ENCODE measurements at regions not wholly inside any gene's neighbourhood (a gene's known extent, or its start where the extent isn't known, plus 50 kb on each side); places are given as distances from the start of the nearest gene placed in this dataset.

GRCh38 chr12:61514016-61514415 is 746.2 kb upstream of the USP15 start:
- H4K20me1 ChIP-seq (ENCODE audit: insufficient read depth): no peaks in the 10 kb centered on the region
- H3K4me3 ChIP-seq: no peak overlapping the region
- no peaks in the 10 kb centered on the region for H3K36me3 ChIP-seq (ENCODE audit: low read depth)
- TF ChIP-seq EZH2phosphoT487 (IDR thresholded peaks at IDR 0.05; ENCODE audit: insufficient read depth, low read depth) (no peak), EZH2 (IDR thresholded peaks at IDR 0.05; ENCODE audit: insufficient read depth, poor library complexity, severe bottlenecking) (no peak)
- H3F3A ChIP-seq (ENCODE audit: insufficient read depth): no peaks in the 10 kb centered on the region
- H3K79me2 ChIP-seq (ENCODE audit: insufficient read depth): no peaks in the 10 kb centered on the region
- DNase-seq: no peak
- H3K9ac ChIP-seq: no peak overlapping the region
- H3K9me3 ChIP-seq (ENCODE audit: low read depth): no peaks in the 10 kb centered on the region
- H3K4me2 ChIP-seq (ENCODE audit: unreplicated experiment): no peak overlapping the region
- H2AFZ ChIP-seq: no peak overlapping the region
- in situ Hi-C loops (cut with MboI): no loop called here
- no peaks in the 10 kb centered on the region for H3K27me3 ChIP-seq (replicated peaks; ENCODE audit: insufficient read depth)
- no peaks in the 10 kb centered on the region for H3K4me1 ChIP-seq (ENCODE audit: insufficient read depth)
- 13 to 14% methylated on average over 8 of the region's 8 CpGs for WGBS, 2 experiments (ENCODE audit: low coverage in 1 of 2, low lambda C conversion rate in 2 of 2, missing lambda C conversion rate in 2 of 2)
- H3K27ac ChIP-seq: no peak overlapping the region
- no peaks in the 10 kb centered on the region for H3K9me2 ChIP-seq (ENCODE audit: insufficient read depth)

GRCh38 chr12:61521258-61521657 is 738.9 kb upstream of the USP15 start:
- TF ChIP-seq EZH2phosphoT487 (IDR thresholded peaks at IDR 0.05; ENCODE audit: insufficient read depth, low read depth): no peak
- no peak for TF ChIP-seq EZH2 (IDR thresholded peaks at IDR 0.05; ENCODE audit: insufficient read depth, poor library complexity, severe bottlenecking)
- Histone ChIP-seq H3K27me3 (replicated peaks; ENCODE audit: insufficient read depth) (no peaks in the 10 kb centered on the region), H4K20me1 (ENCODE audit: insufficient read depth) (no peaks in the 10 kb centered on the region), H3K79me2 (ENCODE audit: insufficient read depth) (no peaks in the 10 kb centered on the region), H3K36me3 (ENCODE audit: low read depth) (no peaks in the 10 kb centered on the region), H2AFZ (no peak overlapping the region), H3K4me3 (no peak overlapping the region), H3K9ac (no peak overlapping the region), H3F3A (ENCODE audit: insufficient read depth) (no peaks in the 10 kb centered on the region), H3K9me2 (ENCODE audit: insufficient read depth) (no peaks in the 10 kb centered on the region), H3K4me1 (ENCODE audit: insufficient read depth) (no peaks in the 10 kb centered on the region), H3K9me3 (ENCODE audit: low read depth) (no peaks in the 10 kb centered on the region), H3K27ac (no peak overlapping the region), H3K4me2 (ENCODE audit: unreplicated experiment) (no peak overlapping the region)
- no peak for DNase-seq
- 0 to 10% methylated on average over 1 of the region's 1 CpG for WGBS, 2 experiments (ENCODE audit: low coverage in 1 of 2, low lambda C conversion rate in 2 of 2, missing lambda C conversion rate in 2 of 2)
- in situ Hi-C loops (cut with MboI): no loop called here

- H3K4me2 ChIP-seq (ENCODE audit: unreplicated experiment): no peak overlapping the region
- no peak overlapping the region for H3K4me3 ChIP-seq
- H3K27ac ChIP-seq: no peak overlapping the region
- H3K27me3 ChIP-seq (replicated peaks; ENCODE audit: insufficient read depth): no peaks in the 10 kb centered on the region
- no peaks in the 10 kb centered on the region for H3K4me1 ChIP-seq (ENCODE audit: insufficient read depth)
- H3K79me2 ChIP-seq (ENCODE audit: insufficient read depth): no peaks in the 10 kb centered on the region
- no peaks in the 10 kb centered on the region for H3K9me3 ChIP-seq (ENCODE audit: low read depth)
- no peaks in the 10 kb centered on the region for H3K9me2 ChIP-seq (ENCODE audit: insufficient read depth)
- no peaks in the 10 kb centered on the region for H3K36me3 ChIP-seq (ENCODE audit: low read depth)
- H3K9ac ChIP-seq: no peak overlapping the region
- DNase-seq: no peak
- in situ Hi-C loops (cut with MboI): no loop called here
- TF ChIP-seq EZH2 (IDR thresholded peaks at IDR 0.05; ENCODE audit: insufficient read depth, poor library complexity, severe bottlenecking) (no peak), EZH2phosphoT487 (IDR thresholded peaks at IDR 0.05; ENCODE audit: insufficient read depth, low read depth) (no peak)
- H2AFZ ChIP-seq: no peak overlapping the region
- H4K20me1 ChIP-seq (ENCODE audit: insufficient read depth): no peaks in the 10 kb centered on the region
- no peaks in the 10 kb centered on the region for H3F3A ChIP-seq (ENCODE audit: insufficient read depth)
- 33 to 35% methylated on average over 3 of the region's 3 CpGs for WGBS, 2 experiments (ENCODE audit: low coverage in 1 of 2, low lambda C conversion rate in 2 of 2, missing lambda C conversion rate in 2 of 2)
Measured at GRCh38 chr12:61523276-61523992, 736.8 kb upstream of the USP15 start.

- no peaks in the 10 kb centered on the region for H3F3A ChIP-seq (ENCODE audit: insufficient read depth)
Measured at GRCh38 chr12:61524851-61525250, 735.4 kb upstream of the USP15 start.

More at GRCh38 chr12:61524851-61525250, 735.4 kb upstream of the USP15 start:
- no peaks in the 10 kb centered on the region for H3K79me2 ChIP-seq (ENCODE audit: insufficient read depth)
- H3K9me3 ChIP-seq (ENCODE audit: low read depth): no peaks in the 10 kb centered on the region
- 24 to 28% methylated on average over 2 of the region's 2 CpGs for WGBS, 2 experiments (ENCODE audit: low coverage in 1 of 2, low lambda C conversion rate in 2 of 2, missing lambda C conversion rate in 2 of 2)
- H3K9me2 ChIP-seq (ENCODE audit: insufficient read depth): no peaks in the 10 kb centered on the region
- no peak for DNase-seq
- H2AFZ ChIP-seq: no peak overlapping the region
- H3K4me1 ChIP-seq (ENCODE audit: insufficient read depth): no peaks in the 10 kb centered on the region
- no peak overlapping the region for H3K9ac ChIP-seq
- no peak overlapping the region for H3K4me3 ChIP-seq
- H3K27ac ChIP-seq: no peak overlapping the region
- H4K20me1 ChIP-seq (ENCODE audit: insufficient read depth): no peaks in the 10 kb centered on the region
- in situ Hi-C loops (cut with MboI): loop anchor here (25.0 kb wide), 1 partner anchor 112 kb away; no protein-coding TSS in a partner anchor
- no peaks in the 10 kb centered on the region for H3K27me3 ChIP-seq (replicated peaks; ENCODE audit: insufficient read depth)
- no peak overlapping the region for H3K4me2 ChIP-seq (ENCODE audit: unreplicated experiment)
- no peak for TF ChIP-seq EZH2 (IDR thresholded peaks at IDR 0.05; ENCODE audit: insufficient read depth, poor library complexity, severe bottlenecking)
- no peak for TF ChIP-seq EZH2phosphoT487 (IDR thresholded peaks at IDR 0.05; ENCODE audit: insufficient read depth, low read depth)
- no peaks in the 10 kb centered on the region for H3K36me3 ChIP-seq (ENCODE audit: low read depth)
